GM12865 (cell line): ENCODE measurements at regions not wholly inside any gene's neighbourhood (a gene's known extent, or its start where the extent isn't known, plus 50 kb on each side); places are given as distances from the start of the nearest gene placed in this dataset.

ENCODE experiments used
- DNase-seq: peaks from one replicate; pipeline ENCODE4 v3.0.0; 2010; ENCODE audit warnings: low read depth
- H3K4me3 ChIP-seq: 2 replicates; pipeline ENCODE4 v1.5.1; 2011; ENCODE audit warnings: mild to moderate bottlenecking, low read depth, low read length, control low read depth
- CTCF ChIP-seq: IDR thresholded peaks from 2 replicates; pipeline ENCODE4 v1.5.1; 2011; ENCODE audit warnings: low read length, control low read depth, low read depth, inconsistent platforms; ENCODE audit not compliant: insufficient read depth; ENCODE audit errors: missing control alignments

GRCh38 chr5:76014005-76014404 lies 69.2 kb upstream of the SV2C start:
- TF ChIP-seq CTCF = no peak
- no peak overlapping the region for H3K4me3 ChIP-seq
- no peak for DNase-seq

- peak; percentile 74 for DNase-seq
- TF ChIP-seq CTCF = no peak
- no peak overlapping the region for H3K4me3 ChIP-seq
Measured at GRCh38 chr5:76007904-76008303, 75.3 kb upstream of the SV2C start.

GRCh38 chr5:76000582-76000981 lies 82.6 kb upstream of the SV2C start:
- TF ChIP-seq CTCF = no peak
- H3K4me3 ChIP-seq = no peak overlapping the region
- DNase-seq = no peak

GRCh38 chr5:75993643-75994520 lies 89.3 kb upstream of the SV2C start:
- DNase-seq = no peak
- no peak overlapping the region for H3K4me3 ChIP-seq
- no peak for TF ChIP-seq CTCF

GRCh38 chr5:75993183-75993582 lies 90.0 kb upstream of the SV2C start:
- peak; percentile 50 for DNase-seq
- no peak for TF ChIP-seq CTCF
- no peak overlapping the region for H3K4me3 ChIP-seq

- DNase-seq = peak; percentile 30
- no peak for TF ChIP-seq CTCF
- H3K4me3 ChIP-seq = no peak overlapping the region
Measured at GRCh38 chr5:75992753-75993152, 90.4 kb upstream of the SV2C start.

GRCh38 chr5:75985077-75985476 lies 98.1 kb upstream of the SV2C start:
- no peak for TF ChIP-seq CTCF
- DNase-seq = no peak
- no peak overlapping the region for H3K4me3 ChIP-seq
